ENCODE measurements at regions not wholly inside any gene's neighbourhood (a gene's known extent, or its start where the extent isn't known, plus 50 kb on each side); places are given as distances from the start of the nearest gene placed in this dataset.
"Not testable (repeated sequence)": the region's sequence is repeated elsewhere in the genome, so short reads cannot be mapped to it uniquely, and the experiment has no call there.

DNA sequence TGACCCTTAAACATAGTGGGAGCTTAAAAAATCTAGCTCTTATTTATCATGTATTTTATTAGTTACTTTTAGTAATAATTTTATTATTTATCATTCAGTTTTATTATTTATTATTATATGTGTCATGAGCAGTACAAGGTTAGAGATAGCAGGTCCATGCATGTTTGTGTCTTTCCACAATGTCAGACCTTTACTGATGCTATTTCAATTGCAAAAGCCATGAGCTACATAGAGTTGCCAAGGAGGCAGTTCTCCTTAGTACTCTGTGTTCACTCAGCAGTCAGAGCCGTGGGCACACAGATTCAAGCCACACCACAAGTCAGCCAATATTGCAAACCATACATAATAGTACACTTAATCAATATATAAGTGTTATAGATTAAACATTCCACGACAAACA, 157.9 kb upstream of the NTRK2 start:
- DNase-seq (ENCODE audit: low read depth): no peak

DNA sequence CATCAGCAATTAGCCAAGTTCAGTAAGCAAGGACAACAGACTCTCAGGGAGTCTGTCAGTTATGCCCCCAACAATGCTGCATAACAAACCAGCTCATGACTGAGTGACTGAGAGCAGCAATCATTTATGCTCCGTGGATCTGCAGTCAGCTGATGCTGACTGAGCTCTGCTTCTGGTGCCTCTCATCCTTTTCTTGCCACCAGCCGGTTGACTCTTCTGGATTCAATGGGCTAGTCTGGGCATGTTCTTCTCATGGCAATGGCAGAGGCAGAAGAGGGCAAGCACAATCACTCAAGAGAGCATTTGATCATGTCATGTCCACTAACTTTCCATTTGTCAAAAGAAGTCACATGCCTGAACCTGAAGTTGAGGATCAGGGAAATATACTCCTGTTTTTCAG, 157.0 kb upstream of the NTRK2 start:
- DNase-seq (ENCODE audit: low read depth): no peak

DNA sequence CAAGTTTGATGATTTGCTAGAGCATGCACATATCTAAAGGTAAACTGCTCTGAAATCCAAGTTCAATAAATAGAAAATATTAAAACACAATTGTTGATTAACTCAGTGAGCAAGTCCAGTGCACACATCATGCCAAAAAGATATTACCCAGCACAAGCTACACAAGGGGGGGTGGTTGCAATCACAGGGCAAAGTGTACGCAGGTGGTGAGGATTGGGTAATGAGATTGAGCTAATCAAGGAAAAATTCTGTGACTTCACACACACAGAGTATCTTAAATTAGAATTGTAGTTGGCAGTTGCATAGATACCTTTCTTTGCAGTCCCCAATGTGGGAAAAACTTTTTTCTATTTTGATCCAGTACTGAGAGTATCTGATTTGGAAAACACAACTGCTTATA, 156.1 kb upstream of the NTRK2 start:
- DNase-seq (ENCODE audit: low read depth): no peak

DNA sequence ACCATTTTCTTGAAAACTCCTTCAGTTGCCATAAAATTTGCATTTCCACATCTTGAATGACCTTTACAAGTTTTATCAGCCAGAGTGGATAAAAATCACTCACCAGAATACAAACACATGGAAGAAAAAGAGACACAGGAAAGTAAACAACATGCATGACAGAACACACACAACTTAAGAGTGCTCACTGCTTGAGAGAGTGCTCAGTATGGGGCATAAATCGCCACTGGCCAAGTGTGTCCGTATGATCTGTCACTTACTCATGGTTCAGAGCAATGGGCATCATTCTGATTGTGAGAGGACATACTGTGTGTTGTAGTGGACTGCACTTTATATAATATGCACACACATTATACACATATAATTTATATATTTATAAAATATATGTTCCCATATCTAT, 155.6 kb upstream of the NTRK2 start:
- DNase-seq (ENCODE audit: low read depth): no peak

DNA sequence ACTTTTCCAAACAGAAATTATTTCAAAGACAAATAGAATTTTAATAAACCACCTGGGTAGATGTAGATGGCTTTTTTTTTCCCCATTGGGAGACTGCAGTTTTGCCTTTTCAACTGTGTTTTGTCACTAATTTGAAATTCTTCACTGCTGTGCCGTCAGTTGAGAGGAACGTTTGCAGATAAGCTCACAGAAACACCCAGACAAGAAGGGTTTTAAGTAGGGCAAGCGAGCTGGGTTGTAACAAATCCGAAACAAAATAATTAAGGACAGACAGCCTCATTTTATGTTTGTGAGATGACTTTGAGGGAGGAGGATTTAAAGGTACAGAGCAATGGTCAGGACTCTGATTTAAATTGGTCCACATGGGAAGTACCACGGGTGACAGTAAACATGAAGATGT, 155.1 kb upstream of the NTRK2 start:
- DNase-seq (ENCODE audit: low read depth): no peak

DNA sequence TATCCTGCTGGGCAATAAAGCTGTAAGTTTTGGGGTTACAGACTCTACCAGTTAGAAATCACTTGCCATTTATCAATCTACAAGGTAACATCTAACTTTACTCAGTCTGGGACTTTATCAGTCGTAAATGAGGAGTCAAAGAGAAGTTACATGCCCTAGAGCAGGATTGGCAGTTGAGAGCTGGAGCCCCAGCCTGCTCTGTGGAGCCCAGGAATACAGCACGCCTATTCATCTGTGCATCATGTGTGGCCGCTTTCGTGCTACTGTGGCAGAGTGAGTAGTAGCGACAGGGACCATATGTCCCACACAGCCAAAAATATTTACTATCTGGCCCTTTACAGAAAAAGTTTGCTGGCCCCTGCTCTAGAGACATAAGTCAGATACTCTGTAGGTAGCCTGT, 152.5 kb upstream of the NTRK2 start:
- no peak for DNase-seq (ENCODE audit: low read depth)

DNA sequence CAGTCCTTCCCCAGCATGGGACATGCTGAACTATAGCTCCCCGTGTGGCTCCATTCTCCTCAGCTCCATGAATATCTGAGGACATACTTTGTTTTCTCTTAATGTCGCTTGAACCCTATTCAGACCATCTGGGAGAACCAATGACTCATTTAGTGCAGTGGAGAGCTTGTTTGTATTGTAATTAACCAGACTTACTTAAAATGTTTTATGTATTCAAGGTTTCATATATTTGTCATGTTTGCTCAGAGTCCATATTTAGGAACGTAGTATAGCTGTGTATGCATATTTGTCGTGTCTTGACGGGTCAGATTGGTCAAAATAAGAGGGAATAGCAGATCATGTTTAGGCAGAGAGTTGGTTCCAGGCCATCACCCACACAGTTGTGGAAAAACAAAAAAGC, 150.1 kb upstream of the NTRK2 start:
- DNase-seq (ENCODE audit: low read depth): no peak

DNA sequence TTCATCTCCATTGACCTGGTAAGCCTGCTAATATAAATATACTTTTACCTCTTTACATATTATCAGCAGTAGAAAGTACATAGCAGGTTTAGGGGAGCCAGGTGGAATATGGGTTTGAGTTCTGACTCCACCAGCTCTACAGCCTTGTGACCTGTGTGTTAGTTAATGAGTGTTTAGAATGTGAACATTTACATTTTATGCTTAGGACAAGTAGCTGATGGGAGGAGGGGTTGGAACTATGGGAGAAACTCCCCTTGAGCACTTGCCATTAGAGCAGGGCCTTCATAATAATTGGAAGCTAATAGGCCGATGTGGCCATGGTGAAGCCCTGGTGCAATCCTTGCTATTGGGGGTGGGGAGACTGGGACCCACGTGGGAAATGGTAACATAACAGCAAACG, 148.3 kb upstream of the NTRK2 start:
- DNase-seq (ENCODE audit: low read depth): no peak

DNA sequence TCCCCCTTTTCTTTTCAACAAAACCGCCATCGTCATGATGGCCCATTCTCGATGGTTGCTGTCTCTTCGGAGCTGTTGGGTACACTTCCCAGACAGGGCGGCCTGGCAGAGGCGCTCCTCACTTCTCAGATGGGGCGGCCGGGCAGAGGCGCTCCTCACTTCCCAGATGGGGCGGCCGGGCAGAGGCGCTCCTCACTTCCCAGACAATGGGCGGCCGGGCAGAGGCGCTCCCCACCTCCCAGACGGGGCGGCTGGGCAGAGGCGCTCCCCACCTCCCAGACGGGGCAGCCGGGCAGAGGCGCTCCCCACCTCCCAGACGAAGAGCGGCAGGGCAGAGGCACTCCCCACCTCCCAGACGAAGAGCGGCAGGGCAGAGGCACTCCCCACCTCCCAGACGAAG, 143.3 kb upstream of the NTRK2 start:
- not testable (repeated sequence) for DNase-seq (ENCODE audit: low read depth)

DNA sequence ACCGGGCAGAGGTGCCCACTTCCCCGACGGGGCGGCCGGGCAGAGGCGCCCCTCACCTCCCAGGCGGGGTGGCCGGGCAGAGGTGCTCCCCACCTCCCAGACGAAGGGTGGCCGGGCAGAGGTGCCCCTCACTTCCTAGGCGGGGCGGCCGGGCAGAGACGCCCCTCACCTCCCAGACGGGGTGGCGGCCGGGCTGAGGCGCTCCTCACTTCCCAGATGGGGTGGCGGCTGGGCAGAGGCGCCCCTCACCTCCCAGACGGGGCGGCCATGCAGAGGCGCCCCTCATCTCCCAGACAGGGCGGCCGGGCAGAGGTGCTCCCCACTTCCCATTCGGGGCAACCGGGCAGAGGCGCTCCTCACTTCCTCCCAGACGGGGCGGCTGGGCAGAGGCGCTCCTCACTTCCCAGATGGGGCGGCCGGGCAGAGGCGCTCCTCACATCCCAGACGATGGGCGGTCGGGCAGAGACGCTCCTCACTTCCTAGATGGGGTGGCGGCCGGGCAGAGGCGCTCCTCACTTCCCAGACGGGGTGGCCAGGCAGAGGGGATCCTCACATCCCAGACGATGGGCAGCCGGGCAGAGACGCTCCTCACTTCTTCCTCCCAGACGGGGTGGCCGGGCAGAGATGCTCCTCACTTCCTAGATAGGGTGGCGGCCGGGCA, 142.3 kb upstream of the NTRK2 start:
- not testable (repeated sequence) for DNase-seq (ENCODE audit: low read depth)

DNA sequence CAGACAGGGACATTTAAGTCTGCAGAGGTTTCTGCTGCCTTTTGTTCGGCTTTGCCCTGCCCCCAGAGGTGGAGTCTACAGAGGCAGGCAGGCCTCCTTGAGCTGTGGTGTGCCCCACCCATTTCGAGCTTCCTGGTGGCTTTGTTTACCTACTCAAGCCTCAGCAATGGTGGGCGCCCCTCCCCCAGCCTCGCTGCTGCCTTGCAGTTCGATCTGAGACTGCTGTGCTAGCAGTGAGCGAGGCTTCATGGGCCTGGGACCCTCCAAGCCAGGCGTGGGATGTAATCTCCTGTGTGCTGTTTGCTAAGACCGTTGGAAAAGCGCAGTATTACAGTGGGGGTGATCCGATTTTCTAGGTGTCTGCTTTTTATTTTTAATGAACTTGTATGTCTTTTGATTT, 133.6 kb upstream of the NTRK2 start:
- not testable (repeated sequence) for DNase-seq (ENCODE audit: low read depth)

DNA sequence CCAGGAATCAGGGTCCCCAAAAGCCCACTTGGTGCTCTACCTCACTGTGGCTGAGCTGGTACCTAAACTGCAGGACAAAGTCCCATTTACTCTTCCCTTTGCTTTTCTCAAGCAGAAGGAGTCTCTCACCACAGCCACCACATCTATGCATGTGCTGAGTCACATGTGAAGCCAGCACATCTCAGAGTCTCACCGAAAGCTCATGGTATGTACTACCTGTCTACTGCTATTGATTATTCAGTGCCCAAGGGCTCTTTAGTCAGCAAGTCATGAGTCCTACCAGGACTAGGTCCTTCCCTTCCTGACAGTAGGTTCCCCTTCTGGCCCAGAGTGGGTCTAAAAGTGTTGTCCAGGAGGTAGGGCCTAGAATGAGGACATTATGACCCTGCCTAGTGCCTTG, 130.7 kb upstream of the NTRK2 start:
- DNase-seq (ENCODE audit: low read depth): no peak

DNA sequence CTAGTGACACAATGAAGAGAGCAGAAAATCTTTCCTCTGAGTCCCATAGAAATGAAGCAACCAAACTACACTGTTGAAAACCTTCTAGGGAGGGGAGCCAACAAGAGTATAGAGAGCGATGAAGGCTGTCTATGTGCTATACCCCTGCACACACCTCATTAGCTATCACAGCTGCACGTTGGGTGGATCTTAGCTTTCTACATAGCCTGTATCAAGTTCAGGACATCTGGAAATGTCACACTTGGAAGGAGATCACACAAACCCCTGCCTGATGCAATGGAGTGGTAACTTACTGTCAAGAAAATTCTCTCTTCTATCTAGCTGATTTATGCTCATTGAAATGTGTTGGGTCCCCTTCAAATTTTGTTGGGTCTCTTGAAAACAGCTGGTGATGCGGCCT, 127.0 kb upstream of the NTRK2 start:
- DNase-seq (ENCODE audit: low read depth): no peak

DNA sequence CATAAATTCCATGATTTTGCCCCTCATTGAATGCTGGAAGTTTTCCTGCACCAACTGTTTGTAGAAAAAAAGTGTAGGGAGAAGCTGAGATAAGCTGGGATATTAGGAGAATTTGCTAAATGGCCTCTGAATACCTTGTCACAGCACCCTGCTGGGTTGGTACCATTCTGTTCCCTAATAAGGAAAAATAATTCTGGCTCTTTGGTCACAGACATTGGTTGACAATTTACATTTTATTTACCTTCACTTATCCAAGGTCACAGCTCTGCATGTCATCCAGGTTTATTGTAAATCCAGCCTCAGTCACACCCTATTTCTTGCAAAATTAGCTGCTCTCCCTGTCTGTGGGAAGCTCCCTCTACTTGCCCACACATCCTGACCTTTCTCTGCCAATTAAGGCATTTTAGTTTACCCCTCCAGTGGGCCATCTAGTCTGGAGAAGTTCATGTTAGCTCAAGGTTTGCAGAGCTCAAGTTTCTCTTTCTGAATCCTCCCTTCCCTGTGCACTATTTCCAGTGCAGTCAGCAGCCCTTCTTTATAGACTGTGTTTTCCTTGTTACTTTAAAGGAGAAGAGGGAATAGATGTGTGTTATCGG, 115.4 kb upstream of the NTRK2 start:
- DNase-seq (ENCODE audit: low read depth): no peak

DNA sequence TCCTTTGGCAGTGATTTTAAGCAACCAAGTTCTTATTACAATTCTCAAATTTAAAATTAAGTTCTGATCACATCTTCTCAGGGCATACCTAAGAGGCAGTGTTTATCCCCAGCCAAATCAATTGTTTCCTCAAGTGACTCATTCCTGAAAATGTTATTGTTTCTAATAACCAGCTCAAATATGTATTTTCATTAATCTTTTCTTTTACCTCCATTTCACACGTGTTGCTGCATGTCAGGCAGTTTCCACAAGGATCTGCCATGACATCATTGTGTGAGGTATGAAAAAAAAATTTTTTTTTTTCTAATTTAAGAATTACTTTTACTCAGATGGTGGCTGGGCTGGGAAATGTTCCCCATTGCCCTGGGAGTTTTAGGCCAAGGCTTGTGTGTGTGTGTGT, 113.0 kb upstream of the NTRK2 start:
- DNase-seq (ENCODE audit: low read depth): no peak

DNA sequence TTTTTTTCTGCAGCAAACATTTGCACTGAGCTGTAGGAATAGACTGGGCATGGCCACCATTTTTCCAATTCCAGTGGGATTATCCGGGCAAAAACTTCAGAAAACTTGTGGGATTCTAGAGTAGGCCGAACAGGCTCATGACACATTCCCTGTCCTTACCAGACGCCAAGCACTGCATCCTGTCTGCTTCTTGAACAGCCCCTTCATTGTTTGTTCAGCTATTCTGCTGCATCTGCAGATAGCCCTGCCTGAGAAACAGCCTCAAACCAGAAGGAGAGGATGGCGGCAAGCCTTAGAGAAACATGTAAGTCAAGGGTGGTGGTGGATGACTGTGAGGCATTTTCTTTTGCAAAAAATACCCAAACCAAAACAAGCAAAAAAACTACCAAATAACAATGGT, 111.8 kb upstream of the NTRK2 start:
- no peak for DNase-seq (ENCODE audit: low read depth)

DNA sequence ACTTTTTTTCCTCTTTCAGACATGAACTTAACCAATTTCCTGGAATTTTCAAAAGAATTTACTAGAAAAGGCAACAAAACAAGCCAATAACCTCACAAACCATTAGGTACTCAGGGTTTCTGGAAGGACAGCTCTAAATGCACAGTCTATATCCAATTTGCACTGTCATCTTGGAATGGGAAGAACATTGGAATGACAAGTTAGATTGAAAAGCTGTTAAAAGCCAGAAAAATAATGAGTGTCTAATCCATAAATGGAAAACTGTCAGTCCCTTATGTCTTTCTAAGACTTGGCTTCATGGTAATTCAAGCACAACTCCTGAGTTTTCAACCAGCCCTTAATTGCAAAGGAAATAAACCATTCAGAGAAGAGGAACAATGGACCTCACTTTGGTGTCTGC, 105.8 kb upstream of the NTRK2 start:
- DNase-seq (ENCODE audit: low read depth): no peak

DNA sequence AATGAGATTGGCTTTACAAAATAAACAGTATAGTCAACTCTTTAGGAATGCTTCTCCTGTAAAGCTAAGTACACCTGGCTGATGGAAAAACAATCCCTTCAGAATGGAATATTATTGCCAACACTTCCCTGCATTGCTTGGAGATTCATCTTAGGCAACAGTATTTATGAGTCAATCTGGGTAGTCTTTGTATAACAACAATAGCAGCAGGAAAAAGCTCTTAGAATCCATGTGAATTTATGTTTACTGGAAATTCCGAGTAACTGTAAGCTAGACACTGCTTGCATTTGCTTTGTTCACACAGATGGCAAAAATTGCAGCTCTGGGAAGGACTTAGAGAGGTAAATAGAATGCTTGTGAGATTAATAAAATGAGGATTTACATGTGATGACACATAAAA, 101.7 kb upstream of the NTRK2 start:
- DNase-seq (ENCODE audit: low read depth): no peak

DNA sequence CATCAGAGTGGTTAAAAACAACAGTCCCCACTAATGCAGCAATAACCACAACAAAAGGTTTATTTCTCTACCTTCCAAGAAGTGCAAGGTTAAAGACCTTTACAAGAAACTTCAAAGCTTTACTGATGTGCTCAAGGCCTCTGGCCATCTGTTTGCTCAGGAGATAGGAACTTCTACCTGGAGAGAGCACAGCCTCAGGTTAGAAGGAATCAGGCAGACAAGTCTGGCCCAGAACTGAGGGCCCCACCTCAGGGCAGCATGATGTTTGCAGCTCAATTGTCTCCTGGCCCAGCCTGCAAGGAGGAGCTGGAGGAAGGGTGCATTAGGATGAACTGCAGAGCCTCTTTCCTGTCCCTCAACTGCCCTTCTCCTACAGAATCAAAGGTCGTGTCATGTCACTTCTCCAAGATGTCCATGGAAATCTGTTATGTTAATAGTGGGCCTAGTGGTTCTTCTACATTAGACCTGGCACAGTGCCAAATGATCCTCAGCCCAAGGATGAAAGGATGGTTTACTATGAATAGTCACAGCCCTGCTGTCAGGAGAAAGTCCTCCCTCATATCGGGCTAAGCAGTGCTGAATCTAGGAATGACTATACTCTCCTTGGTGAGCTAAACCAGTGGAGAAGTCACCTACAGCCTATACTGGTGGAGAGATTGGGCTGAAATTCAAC, 98.9 kb upstream of the NTRK2 start:
- DNase-seq (ENCODE audit: low read depth): no peak

DNA sequence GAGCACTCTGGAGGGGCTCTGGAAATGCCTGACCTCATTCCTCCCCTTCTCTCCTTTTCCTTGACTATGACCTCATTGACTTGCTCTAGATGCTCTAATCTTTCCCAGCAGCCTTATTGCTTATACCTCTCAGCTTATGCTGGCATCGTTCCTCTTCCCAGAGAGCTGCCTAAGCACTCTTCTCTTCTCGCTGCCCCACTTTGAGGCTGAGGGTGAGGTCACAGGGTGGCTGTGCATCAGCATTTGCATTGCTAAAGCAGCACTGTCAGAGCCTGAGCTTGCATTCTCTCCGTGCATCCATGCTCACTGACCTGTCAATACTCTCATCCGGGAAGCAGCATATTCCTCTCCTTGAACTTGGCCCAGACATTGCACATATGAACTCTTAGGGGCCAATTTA, 96.4 kb upstream of the NTRK2 start:
- no peak for DNase-seq (ENCODE audit: low read depth)

DNA sequence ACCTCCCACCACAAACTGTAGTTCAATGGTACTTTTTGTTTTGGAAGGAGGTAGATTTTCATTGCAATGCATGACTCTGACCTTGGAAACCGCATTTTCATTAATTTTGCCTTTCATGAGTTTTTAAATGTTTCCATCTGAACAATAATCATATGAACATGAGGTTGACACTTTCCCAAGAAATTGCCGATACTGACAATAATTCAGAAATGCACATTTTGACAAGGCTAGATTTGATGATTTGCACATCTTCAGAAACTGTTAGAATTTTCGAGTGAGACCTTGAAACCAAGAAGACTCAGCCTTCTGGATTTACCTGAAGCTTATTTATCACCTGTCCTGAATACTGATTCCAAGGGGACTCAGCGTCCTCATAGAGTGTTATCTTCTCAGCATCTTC, 93.8 kb upstream of the NTRK2 start:
- no peak for DNase-seq (ENCODE audit: low read depth)

DNA sequence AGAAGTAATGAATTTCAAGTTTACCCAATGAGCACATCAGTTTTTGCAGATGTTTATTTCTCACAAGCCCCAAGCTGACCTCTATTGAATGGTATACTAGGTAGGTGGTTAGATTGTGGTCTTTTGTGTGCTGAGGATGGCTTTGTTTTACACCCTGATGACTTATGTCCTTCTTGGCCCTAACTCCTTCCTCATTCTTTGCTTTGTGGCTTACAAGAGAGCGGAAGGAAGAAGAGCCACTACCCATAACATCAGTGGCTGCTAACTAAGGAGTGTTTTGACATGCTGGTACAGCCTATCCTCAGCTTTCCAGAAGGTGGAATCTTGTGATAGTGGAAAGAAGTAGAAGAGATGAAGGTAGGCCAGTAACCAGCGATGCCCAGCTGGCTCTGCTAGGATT, 85.7 kb upstream of the NTRK2 start:
- DNase-seq (ENCODE audit: low read depth): no peak

DNA sequence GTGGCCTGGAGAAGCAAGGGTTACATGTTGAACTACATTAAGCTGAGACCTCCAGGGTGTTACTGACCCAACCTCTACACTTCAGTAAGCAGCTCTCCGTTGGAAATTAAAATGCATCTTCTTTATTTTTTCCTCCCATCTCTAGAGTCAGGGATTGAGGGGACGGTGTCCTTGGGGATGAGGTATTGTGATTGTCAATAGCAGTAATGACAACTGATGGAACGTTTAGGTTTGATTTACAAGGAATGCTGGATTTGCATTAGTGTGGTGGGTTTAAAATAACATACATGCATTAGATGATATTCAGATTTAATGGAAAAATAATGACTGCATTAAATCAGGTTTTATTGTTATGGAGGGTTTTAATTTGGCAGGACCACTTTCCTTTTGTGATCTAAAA, 82.9 kb upstream of the NTRK2 start:
- DNase-seq (ENCODE audit: low read depth): no peak

DNA sequence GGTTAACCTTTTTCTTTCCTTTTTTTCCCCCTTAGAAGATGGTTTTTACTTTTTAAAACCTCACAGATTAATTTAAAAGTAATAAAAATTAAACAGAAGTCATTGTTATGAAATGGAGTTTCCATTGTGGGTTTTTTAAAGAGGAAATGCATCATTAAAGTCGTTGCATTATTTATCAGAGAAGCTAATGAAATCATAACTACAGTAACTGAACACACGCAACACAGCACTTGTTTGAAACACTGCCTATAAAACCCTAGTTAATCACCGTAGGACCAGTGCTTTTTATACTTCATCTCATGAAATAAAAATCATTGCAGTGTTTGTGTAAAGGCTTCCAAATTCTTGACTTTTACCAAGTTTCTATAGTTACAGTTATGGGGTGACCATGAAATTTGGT, 82.4 kb upstream of the NTRK2 start:
- no peak for DNase-seq (ENCODE audit: low read depth)
